H1 (cell line): ENCODE measurements at regions not wholly inside any gene's neighbourhood (a gene's known extent, or its start where the extent isn't known, plus 50 kb on each side); places are given as distances from the start of the nearest gene placed in this dataset.

Experiments
- CTCF ChIA-PET: fragments of 300-600 bp; sonication (Branson Sonifier 250); formaldehyde crosslinking; loops from one replicate; lab custom pipeline; 2021; ENCODE audit not compliant: partially characterized antibody; lab: Charles Lee
- POLR2A ChIA-PET: fragments of 300-600 bp; sonication (Branson Sonifier 250); formaldehyde crosslinking; loops from one replicate; lab custom pipeline; 2021; ENCODE audit warnings: inconsistent platforms; ENCODE audit not compliant: partially characterized antibody; lab: Charles Lee
- DNase-seq, 2 experiments: peaks; one replicate each; pipeline versions ENCODE4 v3.0.0 to v3.0.0-alpha.2; 2010 to 2022; ENCODE audit warnings: low spot score in 2 of 2, low read depth in 1 of 2, mixed read lengths in 1 of 2
- FAIRE-seq: peaks from 2 replicates; lab custom pipeline; 2011; peaks lifted over from hg19 to GRCh38; lab: Jason Lieb, UNC
- H2AFZ ChIP-seq: 2 replicates; pipeline ENCODE4 v1.8.1; 2012; ENCODE audit warnings: low read length, inconsistent platforms
- H2AK5ac ChIP-seq: 2 replicates; pipeline ENCODE4 v1.6.1; 2013; ENCODE audit warnings: low read depth, low read length
- H2BK120ac ChIP-seq: replicated peaks from 2 replicates; pipeline ENCODE3; 2013; ENCODE audit warnings: low read depth, low read length, inconsistent platforms
- H2BK12ac ChIP-seq: 2 replicates; pipeline ENCODE4 v1.6.1; 2013; ENCODE audit warnings: low read depth, low read length
- H2BK15ac ChIP-seq: 2 replicates; pipeline ENCODE4 v1.6.1; 2013; ENCODE audit warnings: low read length
- H2BK20ac ChIP-seq: 2 replicates; pipeline ENCODE4 v1.6.1; 2013; ENCODE audit warnings: low read length
- H2BK5ac ChIP-seq: 2 replicates; pipeline ENCODE4 v1.6.1; 2013; ENCODE audit warnings: low read depth, low read length
- H3K14ac ChIP-seq: 2 replicates; pipeline ENCODE4 v1.6.1; 2013; ENCODE audit warnings: inconsistent platforms; ENCODE audit not compliant: insufficient read length
- H3K18ac ChIP-seq: 2 replicates; pipeline ENCODE4 v1.6.1; 2013; ENCODE audit warnings: low read length; ENCODE audit errors: extremely low read depth
- H3K23ac ChIP-seq: 2 replicates; pipeline ENCODE4 v1.6.1; 2013; ENCODE audit warnings: inconsistent platforms; ENCODE audit not compliant: insufficient read length
- H3K23me2 ChIP-seq: 2 replicates; pipeline ENCODE4 v1.6.1; 2013; ENCODE audit warnings: low read depth, low read length
- H3K27ac ChIP-seq: 2 replicates; pipeline ENCODE4 v1.6.1; 2011; ENCODE audit warnings: low read depth, low read length, inconsistent platforms
- H3K27me3 ChIP-seq, 4 experiments: replicated peaks in 1 of 4; 1 replicate in 1 of 4; 2 replicates in 3 of 4; pipeline versions ENCODE4 v1.6.1 to v1.8.1; 2011 to 2013; ENCODE audit warnings: low read length in 3 of 4, mild to moderate bottlenecking in 3 of 4, inconsistent platforms in 2 of 4, mixed read lengths in 2 of 4, moderate library complexity in 1 of 4; ENCODE audit not compliant: control insufficient read depth in 3 of 4, insufficient read depth in 3 of 4; ENCODE audit errors: extremely low read depth in 1 of 4
- H3K36me3 ChIP-seq, 4 experiments: 2 replicates each; pipeline versions ENCODE4 v1.6.1 to v1.8.1; 2011 to 2013; ENCODE audit warnings: mild to moderate bottlenecking in 4 of 4, low read length in 3 of 4, moderate library complexity in 2 of 4, control low read depth in 1 of 4, inconsistent platforms in 1 of 4; ENCODE audit not compliant: insufficient read depth in 4 of 4, control insufficient read depth in 2 of 4
- H3K4ac ChIP-seq: replicated peaks from 2 replicates; pipeline ENCODE3; 2013; ENCODE audit warnings: low read length, low read depth, mixed read lengths, inconsistent platforms; ENCODE audit not compliant: insufficient read length
- H3K4me1 ChIP-seq, 4 experiments: replicated peaks in 1 of 4; 1 replicate in 1 of 4; 2 replicates in 3 of 4; pipeline versions ENCODE4 v1.6.1 to v1.8.1; 2011 to 2013; ENCODE audit warnings: low read length in 3 of 4, inconsistent platforms in 2 of 4, mixed read lengths in 1 of 4; ENCODE audit not compliant: insufficient read depth in 4 of 4, control insufficient read depth in 3 of 4
- H3K4me2 ChIP-seq, 2 experiments: 2 replicates each; pipeline versions ENCODE4 v1.6.1 to v1.8.1; 2011 to 2013; ENCODE audit warnings: low read depth in 2 of 2, low read length in 2 of 2, control low read depth in 1 of 2, inconsistent platforms in 1 of 2, mild to moderate bottlenecking in 1 of 2; ENCODE audit not compliant: insufficient read depth in 1 of 2
- H3K4me3 ChIP-seq, 4 experiments: fragments of 200-600, 300-600 bp in 1 of 4; sonication (generic), shearing (Covaris generic), sonication (Bioruptor Twin) in 1 of 4; 2 replicates each; pipeline versions ENCODE4 v1.5.1 to v1.8.1; 2011 to 2016; ENCODE audit warnings: low read length in 4 of 4, low read depth in 3 of 4, control low read depth in 2 of 4, inconsistent platforms in 2 of 4, mild to moderate bottlenecking in 2 of 4, mixed read lengths in 1 of 4, moderate library complexity in 1 of 4; ENCODE audit not compliant: insufficient read depth in 2 of 4; ENCODE audit errors: extremely low read depth in 1 of 4
- H3K56ac ChIP-seq: replicated peaks from 2 replicates; pipeline ENCODE3; 2013; ENCODE audit warnings: low read depth, mild to moderate bottlenecking, mixed read lengths, low read length, inconsistent platforms; ENCODE audit not compliant: insufficient read length
- H3K79me1 ChIP-seq: 2 replicates; pipeline ENCODE4 v1.6.1; 2013; ENCODE audit warnings: low read depth, low read length, control low read depth
- H3K79me2 ChIP-seq, 2 experiments: 2 replicates each; pipeline versions ENCODE4 v1.6.1 to v1.8.1; 2012 to 2013; ENCODE audit warnings: low read length in 2 of 2, mild to moderate bottlenecking in 2 of 2, inconsistent platforms in 1 of 2; ENCODE audit not compliant: insufficient read depth in 2 of 2, control insufficient read depth in 1 of 2
- H3K9ac ChIP-seq, 4 experiments: replicated peaks in 1 of 4; 1 replicate in 1 of 4; 2 replicates in 3 of 4; pipeline versions ENCODE4 v1.6.1 to v1.8.1; 2011 to 2013; ENCODE audit warnings: low read depth in 3 of 4, low read length in 3 of 4, control low read depth in 2 of 4, mild to moderate bottlenecking in 2 of 4, moderate library complexity in 2 of 4, inconsistent platforms in 1 of 4; ENCODE audit errors: extremely low read depth in 1 of 4
- H3K9me3 ChIP-seq, 2 experiments: 2 replicates each; pipeline versions ENCODE4 v1.6.1 to v1.8.1; 2012 to 2013; ENCODE audit warnings: mild to moderate bottlenecking in 2 of 2, moderate library complexity in 2 of 2, control low read depth in 1 of 2, inconsistent platforms in 1 of 2, low read depth in 1 of 2, low read length in 1 of 2, mixed read lengths in 1 of 2; ENCODE audit not compliant: insufficient read depth in 2 of 2
- H4K20me1 ChIP-seq, 2 experiments: replicated peaks in 1 of 2; 2 replicates each; pipeline versions ENCODE3 to v1.8.1; 2011 to 2013; ENCODE audit warnings: inconsistent platforms in 2 of 2, low read length in 2 of 2, mild to moderate bottlenecking in 1 of 2; ENCODE audit not compliant: insufficient read depth in 2 of 2, control insufficient read depth in 1 of 2
- H4K5ac ChIP-seq: 2 replicates; pipeline ENCODE4 v1.6.1; 2013; ENCODE audit warnings: low read length, low read depth, mixed read lengths, inconsistent platforms; ENCODE audit not compliant: insufficient read length
- H4K8ac ChIP-seq: 2 replicates; pipeline ENCODE4 v1.8.0; 2013; ENCODE audit warnings: mild to moderate bottlenecking, moderate library complexity, low read length, inconsistent platforms; ENCODE audit not compliant: insufficient read depth; ENCODE audit errors: extremely low read depth
- H4K91ac ChIP-seq: replicated peaks from 2 replicates; pipeline ENCODE3; 2013; ENCODE audit warnings: low read length, mixed read lengths, inconsistent platforms; ENCODE audit not compliant: insufficient read length
- ASH2L ChIP-seq: fragments of 200-600, 300-600 bp; sonication (generic); IDR thresholded peaks from one replicate; pipeline ENCODE4 v1.7.1; 2017; ENCODE audit warnings: low read length
- BCL11A ChIP-seq, 2 experiments: IDR thresholded peaks; one replicate each; pipeline ENCODE4 v1.6.1; 2011; ENCODE audit warnings: low read depth in 2 of 2, low read length in 2 of 2, mild to moderate bottlenecking in 2 of 2
- CBX8 ChIP-seq: fragments of 300-800, 300-1000 bp; sonication (generic); IDR thresholded peaks from 2 replicates; pipeline ENCODE4 v1.7.1; 2016; ENCODE audit warnings: low read depth, low read length, borderline replicate concordance
- HDAC6 ChIP-seq: IDR thresholded peaks from one replicate; pipeline ENCODE4 v1.7.1; 2012; ENCODE audit warnings: low read depth, mild to moderate bottlenecking, inconsistent platforms, low read length, moderate library complexity
- POLR2A ChIP-seq, 2 experiments: IDR thresholded peaks; 1 replicate in 1 of 2; 2 replicates in 1 of 2; pipeline ENCODE4 v1.6.1; 2011; ENCODE audit warnings: low read depth in 2 of 2, low read length in 2 of 2, mild to moderate bottlenecking in 2 of 2; ENCODE audit errors: control extremely low read depth in 1 of 2
- RAD21 ChIP-seq, 2 experiments: IDR thresholded peaks in 1 of 2; conservative IDR thresholded peaks in 1 of 2; 2 replicates each; pipeline ENCODE4 v1.6.1; 2011; ENCODE audit warnings: low read depth in 2 of 2, low read length in 2 of 2, improper control_type of control experiment in 1 of 2, inconsistent platforms in 1 of 2, mild to moderate bottlenecking in 1 of 2, moderate library complexity in 1 of 2
- RFX5 ChIP-seq: IDR thresholded peaks from 2 replicates; pipeline ENCODE4 v1.6.1; 2011; ENCODE audit warnings: low read depth, low read length, improper control_type of control experiment, borderline replicate concordance
- SP2 ChIP-seq: IDR thresholded peaks from 2 replicates; pipeline ENCODE4 v1.6.1; 2012; ENCODE audit warnings: mild to moderate bottlenecking, low read length, inconsistent platforms
- SRF ChIP-seq: IDR thresholded peaks from 2 replicates; pipeline ENCODE4 v1.6.1; 2011; ENCODE audit warnings: mild to moderate bottlenecking, low read depth, low read length, moderate library complexity
- WGBS, 2 experiments: shearing (Covaris generic) in 1 of 2; methylation state at CpG; one replicate each; pipeline versions ENCODE4 v1.1.6 to v1.1.7; 2013 to 2015; ENCODE audit warnings: low lambda C conversion rate in 2 of 2, mixed read lengths in 2 of 2, inconsistent platforms in 1 of 2, low coverage in 1 of 2, missing lambda C conversion rate in 1 of 2; ENCODE audit not compliant: insufficient replicate concordance in 2 of 2, insufficient coverage in 1 of 2, insufficient read length in 1 of 2; ENCODE audit errors: extremely low coverage in 1 of 2, missing lambda C conversion rate in 1 of 2; 5-methylcytosine and 5-hydroxymethylcytosine counted together
- TF ChIP-seq, protein P1 (sequence below), 3 experiments: IDR thresholded peaks; 1 replicate in 2 of 3; 2 replicates in 1 of 3; pipeline versions ENCODE4 v1.5.1 to v1.6.1; 2011; ENCODE audit warnings: low read length in 3 of 3, mild to moderate bottlenecking in 3 of 3, inconsistent platforms in 2 of 3, low read depth in 1 of 3, moderate library complexity in 1 of 3; ENCODE audit not compliant: insufficient read depth in 1 of 3; ENCODE audit errors: control extremely low read depth in 1 of 3

DNA sequence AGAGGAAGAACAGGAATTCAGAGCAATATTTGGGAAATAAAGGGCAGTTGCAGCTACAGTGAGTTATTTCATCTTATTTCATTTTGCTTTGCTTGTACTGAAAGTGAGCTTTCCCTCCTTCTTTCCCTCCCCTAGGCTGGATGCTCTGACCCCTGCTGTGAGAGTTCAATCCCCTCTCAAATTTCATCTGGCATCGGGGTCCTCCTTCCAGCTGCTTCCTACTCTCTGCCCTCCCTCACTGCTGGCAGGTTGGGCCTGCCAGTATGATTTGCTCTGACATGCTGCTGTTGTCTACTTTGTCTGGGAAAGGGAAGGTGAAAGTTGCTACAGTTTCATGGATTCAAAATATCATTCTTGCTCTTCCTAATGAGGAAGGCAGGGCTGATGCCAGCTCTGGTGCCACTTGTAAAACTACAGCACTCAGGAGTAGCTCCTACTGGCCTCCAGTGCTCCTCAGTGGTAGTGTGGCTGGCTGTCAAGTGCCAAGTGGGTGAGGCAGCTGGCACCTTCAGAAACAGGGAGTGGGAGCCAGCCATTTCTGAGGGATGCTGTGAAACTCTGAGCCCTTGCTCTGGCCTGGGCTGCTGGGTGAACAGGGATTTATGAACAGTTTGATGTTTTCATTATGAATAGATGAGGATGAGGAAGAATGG lies 408.6 kb downstream of the HAPSTR1 start:
- Histone ChIP-seq H3K4me3 (no peak overlapping the region), H4K91ac (no peak overlapping the region), H4K8ac (peak overlapping the region; percentile 31; the same call in 1 of the 2 replicates), H3K79me2 (no peaks in the 10 kb centered on the region), H4K5ac (no peak overlapping the region), H3K4me2 (peak overlapping the region in 1 of 2 experiments; percentile 13; a peak in 3 of 4 replicates), H3K27ac (no peak overlapping the region), H2BK5ac (no peak overlapping the region), H3K4ac (no peak overlapping the region), H3K79me1 (no peaks in the 10 kb centered on the region), H3K14ac (no peak overlapping the region), H2AK5ac (no peak overlapping the region), H3K23ac (no peak overlapping the region), H3K23me2 (no peaks in the 10 kb centered on the region), H2BK20ac (no peak overlapping the region), H3K4me1 (peaks cover 4 to 12% (median 7%) of the 10 kb centered on the region in 4 experiments), H2BK15ac (no peak overlapping the region), H3K27me3 (no peaks in the 10 kb centered on the region), H2BK120ac (no peak overlapping the region), H3K56ac (no peak overlapping the region), H2AFZ (0 out of 2 replicates have a peak overlapping the region, but pooled peaks have one; percentile 24), H3K36me3 (no peaks in the 10 kb centered on the region), H3K18ac (no peak overlapping the region), H2BK12ac (peak overlapping the region; percentile 35; the same call in 1 of the 2 replicates), H3K9ac (no peak overlapping the region), H4K20me1 (no peaks in the 10 kb centered on the region), H3K9me3 (peaks cover 0 to 6% of the 10 kb centered on the region in 2 experiments; a peak in 2 of 4 replicates)
- 7% methylated on average over 1 of the region's 1 CpG; no CpG with 5 or more reads in 1 of the 2 experiments for WGBS, 2 experiments
- ChIA-PET CTCF (interaction anchor here (0.7 to 1.6 kb wide), 4 partner anchors 8 to 201 kb away, joined by 3 to 4 read pairs (median 3); no protein-coding TSS in a partner anchor), POLR2A (interaction anchor here (0.6 kb wide), 1 partner anchor 48 kb away, joined by 3 read pairs; no protein-coding TSS in a partner anchor)
- FAIRE-seq (no peak), DNase-seq (peak in 1 of 2 experiments; percentile 55)
- TF ChIP-seq HDAC6 (no peak), SRF (no peak), ASH2L (no peak), BCL11A (IDR thresholded peaks at IDR 0.05; ENCODE audit: low read depth in 2 of 2, low read length in 2 of 2) (no peak), CBX8 (no peak), SP2 (no peak), POLR2A (IDR thresholded peaks at IDR 0.05; ENCODE audit: control extremely low read depth in 1 of 2, low read depth in 2 of 2, low read length in 2 of 2) (no peak), RAD21 (IDR thresholded peaks at IDR 0.05 in 1 of 2, conservative IDR thresholded peaks at IDR 0.05 in 1 of 2; ENCODE audit: low read depth in 2 of 2, low read length in 2 of 2) (no peak; a peak in 1 of 4 replicates), RFX5 (no peak)
- TF ChIP-seq, protein P1, sequence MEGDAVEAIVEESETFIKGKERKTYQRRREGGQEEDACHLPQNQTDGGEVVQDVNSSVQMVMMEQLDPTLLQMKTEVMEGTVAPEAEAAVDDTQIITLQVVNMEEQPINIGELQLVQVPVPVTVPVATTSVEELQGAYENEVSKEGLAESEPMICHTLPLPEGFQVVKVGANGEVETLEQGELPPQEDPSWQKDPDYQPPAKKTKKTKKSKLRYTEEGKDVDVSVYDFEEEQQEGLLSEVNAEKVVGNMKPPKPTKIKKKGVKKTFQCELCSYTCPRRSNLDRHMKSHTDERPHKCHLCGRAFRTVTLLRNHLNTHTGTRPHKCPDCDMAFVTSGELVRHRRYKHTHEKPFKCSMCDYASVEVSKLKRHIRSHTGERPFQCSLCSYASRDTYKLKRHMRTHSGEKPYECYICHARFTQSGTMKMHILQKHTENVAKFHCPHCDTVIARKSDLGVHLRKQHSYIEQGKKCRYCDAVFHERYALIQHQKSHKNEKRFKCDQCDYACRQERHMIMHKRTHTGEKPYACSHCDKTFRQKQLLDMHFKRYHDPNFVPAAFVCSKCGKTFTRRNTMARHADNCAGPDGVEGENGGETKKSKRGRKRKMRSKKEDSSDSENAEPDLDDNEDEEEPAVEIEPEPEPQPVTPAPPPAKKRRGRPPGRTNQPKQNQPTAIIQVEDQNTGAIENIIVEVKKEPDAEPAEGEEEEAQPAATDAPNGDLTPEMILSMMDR (IDR thresholded peaks at IDR 0.05; ENCODE audit: control extremely low read depth in 1 of 3, insufficient read depth in 1 of 3, low read depth in 1 of 3, low read length in 3 of 3), result no peak
